GM12891 (cell line): ENCODE measurements at regions not wholly inside any gene's neighbourhood (a gene's known extent, or its start where the extent isn't known, plus 50 kb on each side); places are given as distances from the start of the nearest gene placed in this dataset.

Source experiments
- DNase-seq: peaks from one replicate; pipeline ENCODE4 v3.0.0; 2011; ENCODE audit warnings: low spot score; ENCODE audit not compliant: insufficient read length
- FAIRE-seq: peaks from 2 replicates; lab custom pipeline; 2011; peaks lifted over from hg19 to GRCh38; lab: Jason Lieb, UNC
- PAX5 ChIP-seq: IDR thresholded peaks from 2 replicates; pipeline ENCODE4 v1.6.1; 2011; ENCODE audit warnings: low read length, moderate library complexity, mild to moderate bottlenecking; ENCODE audit not compliant: insufficient read depth, severe bottlenecking
- POLR2A ChIP-seq: IDR thresholded peaks from 2 replicates; pipeline ENCODE4 v1.6.1; 2011; ENCODE audit warnings: low read depth, low read length, control low read depth
- POLR2AphosphoS5 ChIP-seq: IDR thresholded peaks from 2 replicates; pipeline ENCODE4 v1.6.1; 2011; ENCODE audit warnings: low read depth, low read length, control low read depth
- POU2F2 ChIP-seq: IDR thresholded peaks from 2 replicates; pipeline ENCODE4 v1.6.1; 2011; ENCODE audit warnings: low read depth, mild to moderate bottlenecking, control low read depth, low read length, moderate library complexity
- SPI1 ChIP-seq: IDR thresholded peaks from 2 replicates; pipeline ENCODE4 v1.6.1; 2011; ENCODE audit warnings: low read depth, low read length, control low read depth
- TAF1 ChIP-seq: IDR thresholded peaks from 2 replicates; pipeline ENCODE4 v1.6.1; 2011; ENCODE audit warnings: low read depth, low read length, control low read depth

DNA sequence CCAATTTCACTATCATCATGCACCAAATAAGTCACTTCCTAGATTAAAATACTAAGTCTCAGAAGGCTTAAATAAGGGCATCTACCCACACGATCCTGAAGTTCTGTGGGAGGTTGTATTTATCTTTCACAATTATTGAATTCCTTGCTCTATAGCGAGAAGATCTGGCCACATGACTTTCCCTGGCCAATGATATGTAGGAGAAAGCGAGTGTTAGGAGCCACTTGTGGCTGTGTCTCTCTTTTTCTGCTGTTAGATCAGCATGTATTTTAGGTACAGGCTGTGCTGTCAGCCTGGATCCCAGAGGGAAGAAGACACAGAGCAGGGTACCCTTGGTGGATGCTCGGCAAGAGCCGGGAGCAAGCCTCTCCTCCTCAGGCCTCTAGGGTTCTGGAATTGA lies 131.3 kb upstream of the DPP6 start:
- FAIRE-seq (no peak), DNase-seq (no peak)
- TF ChIP-seq TAF1 (no peak), POU2F2 (no peak), SPI1 (no peak), POLR2A (no peak), PAX5 (no peak), POLR2AphosphoS5 (no peak)

DNA sequence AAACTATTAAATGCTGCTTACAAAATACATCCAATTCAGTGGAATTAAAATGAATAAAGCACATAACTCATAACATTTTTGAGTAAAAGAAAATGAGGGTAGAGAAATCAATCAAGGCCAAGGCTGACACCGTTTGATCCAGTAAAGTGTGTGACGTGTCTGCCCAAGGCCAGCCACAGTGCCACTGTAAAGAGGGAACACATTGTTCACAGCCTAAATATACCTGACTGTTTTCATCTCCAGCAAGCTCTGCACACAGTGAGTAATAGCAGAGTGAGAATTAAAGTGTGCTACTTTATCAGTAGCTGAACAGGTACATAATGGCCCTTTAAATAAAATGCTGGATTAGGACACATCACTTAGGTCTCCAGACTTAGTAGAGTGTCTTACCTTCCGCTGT lies 130.8 kb upstream of the DPP6 start:
- TF ChIP-seq POLR2AphosphoS5 = no peak
- no peak for TF ChIP-seq POLR2A
- no peak for TF ChIP-seq TAF1
- no peak for TF ChIP-seq POU2F2
- TF ChIP-seq SPI1 = no peak
- TF ChIP-seq PAX5 = no peak
- DNase-seq = no peak
- no peak for FAIRE-seq

DNA sequence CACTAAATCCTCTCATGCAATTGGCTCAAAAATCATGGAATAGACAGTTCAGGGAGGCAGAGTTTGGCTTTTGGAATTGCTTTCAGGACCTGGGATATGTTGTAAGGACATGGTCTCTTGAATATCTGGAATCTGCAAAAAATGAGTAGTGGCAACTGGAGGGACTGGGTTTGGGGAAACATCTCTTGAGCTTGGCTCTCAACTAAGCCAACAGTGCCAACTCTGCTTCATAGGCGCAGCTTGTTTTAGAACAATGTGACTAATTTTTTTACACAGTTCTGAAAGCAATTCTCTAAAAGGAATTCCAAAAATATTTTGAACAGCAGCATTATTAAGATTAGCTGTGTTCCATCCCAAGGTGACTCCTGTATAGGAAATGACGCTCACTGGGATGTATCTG lies 121.5 kb upstream of the DPP6 start:
- FAIRE-seq (no peak), DNase-seq (no peak)
- no peak for TF ChIP-seq POU2F2
- TF ChIP-seq POLR2AphosphoS5 = no peak
- TF ChIP-seq POLR2A = no peak
- no peak for TF ChIP-seq SPI1
- TF ChIP-seq PAX5 = no peak

DNA sequence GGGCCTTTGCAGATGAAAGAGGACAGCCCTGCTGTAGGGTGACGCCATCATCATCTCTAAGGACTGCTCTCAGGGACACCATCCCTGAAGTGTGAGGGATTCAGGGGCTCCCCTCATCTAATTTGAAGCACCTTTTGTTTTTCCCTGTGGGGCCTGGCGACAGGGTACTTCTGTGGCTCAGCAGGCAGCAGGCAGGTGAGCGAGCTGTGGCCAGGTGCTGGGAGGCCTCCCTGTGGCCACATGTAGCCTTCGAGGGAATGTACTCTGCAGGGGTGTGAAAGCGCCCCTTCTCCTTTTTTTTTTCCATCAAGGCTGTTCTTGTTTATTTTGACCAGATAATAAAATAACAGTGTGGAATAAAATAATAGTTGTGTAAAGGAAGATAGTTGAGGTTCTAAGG lies 118.2 kb upstream of the DPP6 start:
- FAIRE-seq = no peak
- DNase-seq = no peak

DNA sequence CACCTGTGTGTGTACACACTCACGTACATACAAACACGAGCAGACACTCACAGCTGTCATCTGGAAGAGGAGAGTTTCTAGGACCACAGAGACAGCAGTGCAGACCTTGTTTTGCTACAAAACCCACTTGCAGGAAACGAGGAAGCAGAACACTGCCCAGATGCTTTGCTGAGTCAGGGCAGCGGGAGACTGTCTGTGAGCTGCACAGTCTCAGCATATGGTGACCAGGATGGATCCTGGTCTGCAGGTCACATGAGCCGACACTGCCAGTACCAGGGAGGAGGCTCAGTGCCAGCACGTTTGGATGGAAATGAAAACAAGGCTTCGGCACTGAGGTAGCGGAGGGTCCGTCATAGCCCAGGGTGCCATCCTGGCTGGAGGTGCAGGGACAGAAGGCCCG lies 117.6 kb upstream of the DPP6 start:
- FAIRE-seq (no peak), DNase-seq (no peak)

More for the DNA sequence above, 118.2 kb upstream of the DPP6 start:
- TF ChIP-seq POLR2AphosphoS5 = no peak
- no peak for TF ChIP-seq POLR2A
- TF ChIP-seq PAX5 = no peak
- no peak for TF ChIP-seq TAF1
- TF ChIP-seq SPI1 = no peak
- TF ChIP-seq POU2F2 = no peak

DNA sequence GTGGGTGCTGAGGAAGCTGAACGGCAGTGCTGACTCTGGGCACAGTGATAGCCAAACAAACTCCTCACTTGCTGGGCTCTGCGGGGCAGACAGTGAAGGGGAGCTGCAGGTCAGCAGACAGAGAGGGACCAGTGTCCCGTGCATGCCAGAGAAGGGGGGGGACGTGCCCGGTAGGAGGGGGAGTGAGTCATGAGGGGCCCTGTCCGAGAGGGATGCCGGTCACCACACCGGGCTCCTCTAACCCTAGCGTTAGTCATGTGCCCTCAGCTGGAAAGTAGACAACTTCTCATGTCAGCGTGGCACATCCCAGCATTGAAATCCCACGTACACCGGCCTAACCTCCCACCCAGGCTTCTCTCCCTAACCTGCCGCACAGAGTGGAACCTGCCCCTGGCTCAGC lies 117.1 kb upstream of the DPP6 start:
- DNase-seq (no peak), FAIRE-seq (no peak)
- TF ChIP-seq POU2F2 = no peak
- TF ChIP-seq SPI1 = no peak
- no peak for TF ChIP-seq POLR2A
- TF ChIP-seq POLR2AphosphoS5 = no peak

More for the DNA sequence above, 117.6 kb upstream of the DPP6 start:
- TF ChIP-seq POU2F2 (no peak), PAX5 (no peak), SPI1 (no peak), TAF1 (no peak), POLR2AphosphoS5 (no peak), POLR2A (no peak)

DNA sequence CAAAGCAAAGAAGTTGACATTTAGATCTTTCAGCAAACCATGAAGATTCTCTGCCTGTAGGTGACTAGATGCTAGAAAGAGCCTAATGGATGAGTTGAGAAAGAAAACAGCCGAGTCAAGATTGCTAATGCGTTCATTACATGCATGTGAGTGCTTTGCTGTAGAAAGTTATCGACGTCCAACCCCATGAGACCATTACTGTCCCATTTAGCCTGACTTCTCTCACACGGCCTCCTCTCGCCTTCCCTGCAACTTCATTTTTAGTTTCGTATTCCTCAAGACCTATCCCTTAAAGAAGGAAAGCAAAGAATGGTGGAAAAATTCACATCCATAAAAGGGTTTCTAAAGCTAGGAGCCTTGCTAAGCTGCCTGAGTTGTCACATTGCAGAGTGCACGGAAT lies 113.7 kb upstream of the DPP6 start:
- DNase-seq = no peak
- no peak for FAIRE-seq
- TF ChIP-seq POLR2AphosphoS5 = no peak
- TF ChIP-seq SPI1 = no peak
- no peak for TF ChIP-seq POU2F2

DNA sequence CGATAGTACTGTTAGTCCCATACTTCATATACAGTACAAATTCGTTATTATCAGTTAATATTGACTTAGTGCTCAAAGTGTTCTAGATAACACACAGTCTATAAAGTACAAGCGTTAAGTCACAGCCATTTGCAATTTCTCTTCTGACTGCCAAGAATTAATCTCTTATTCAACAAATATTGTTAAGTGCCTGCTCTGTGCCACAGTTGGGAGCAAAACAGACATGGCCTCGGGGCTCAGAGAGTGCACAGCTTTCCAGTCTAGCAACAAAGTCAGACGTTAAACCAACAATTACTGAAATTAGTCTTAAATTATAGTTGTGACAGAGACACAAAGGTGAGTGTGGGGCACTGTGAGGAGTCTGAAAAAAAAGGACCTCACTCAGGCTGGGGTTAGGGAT lies 113.0 kb upstream of the DPP6 start:
- no peak for FAIRE-seq
- DNase-seq = no peak
- TF ChIP-seq PAX5 (no peak), SPI1 (no peak), POLR2A (no peak), POLR2AphosphoS5 (no peak), TAF1 (no peak), POU2F2 (no peak)

DNA sequence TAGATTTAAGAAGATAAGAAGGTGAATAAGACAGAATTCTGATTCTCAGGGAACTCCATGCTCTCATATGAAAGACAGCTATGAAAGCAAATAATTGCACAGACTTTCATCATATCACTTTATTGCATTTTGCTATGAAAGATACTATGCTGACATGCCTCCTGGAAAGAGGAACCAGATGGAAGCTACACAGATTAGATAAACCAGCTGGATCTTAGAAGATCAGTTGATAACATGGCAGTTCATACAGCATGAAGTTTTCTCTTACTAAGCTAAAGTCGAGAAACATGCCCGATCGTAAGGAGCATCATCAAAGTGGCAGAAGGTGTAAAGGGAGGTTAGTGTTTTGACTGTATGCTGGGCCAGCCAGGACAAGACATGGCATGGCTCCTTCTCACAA lies 112.5 kb upstream of the DPP6 start:
- DNase-seq = no peak
- no peak for FAIRE-seq
- no peak for TF ChIP-seq SPI1
- TF ChIP-seq PAX5 = no peak

DNA sequence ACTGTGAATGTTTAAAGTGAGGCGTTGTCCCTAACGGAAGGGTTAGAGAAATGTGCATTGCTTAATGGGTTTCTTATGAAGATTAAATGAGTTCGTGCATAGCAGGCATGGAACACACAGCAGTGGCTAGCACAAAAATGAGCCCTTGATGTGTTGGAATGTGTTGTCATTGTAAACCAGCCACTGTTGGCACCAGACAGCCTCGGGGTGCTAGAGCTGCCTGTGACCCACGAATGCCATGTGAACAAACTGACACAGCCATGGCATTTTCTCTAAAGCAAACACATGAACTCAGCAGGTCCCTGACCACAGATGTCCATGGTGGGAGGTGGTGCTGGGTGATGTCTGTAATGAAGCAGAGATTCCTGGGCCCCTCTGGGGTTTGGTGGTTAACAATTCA lies 111.1 kb upstream of the DPP6 start:
- TF ChIP-seq POLR2AphosphoS5 (no peak), POU2F2 (no peak), PAX5 (no peak)
- no peak for DNase-seq
- FAIRE-seq = no peak

DNA sequence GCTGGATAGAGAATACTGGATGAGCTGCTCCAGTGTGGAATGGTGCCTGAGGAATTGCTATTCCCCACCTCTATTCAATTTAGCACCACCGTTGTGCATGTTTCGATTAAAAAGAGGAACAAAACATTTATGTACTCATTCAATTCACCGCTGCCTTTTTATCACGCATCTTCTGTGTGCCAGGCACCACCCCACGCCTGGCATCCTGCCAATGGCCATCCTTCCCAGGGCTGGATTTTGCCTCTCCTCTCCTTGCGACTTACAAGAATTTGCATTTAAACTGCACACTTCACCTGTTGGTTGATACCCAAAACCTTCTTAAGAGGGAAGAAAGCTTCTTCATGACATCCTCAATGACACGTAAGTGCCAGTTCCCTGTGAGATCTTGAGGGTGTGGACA lies 110.2 kb upstream of the DPP6 start:
- FAIRE-seq (no peak), DNase-seq (no peak)
- TF ChIP-seq POLR2AphosphoS5 (no peak), TAF1 (no peak), POU2F2 (no peak)

DNA sequence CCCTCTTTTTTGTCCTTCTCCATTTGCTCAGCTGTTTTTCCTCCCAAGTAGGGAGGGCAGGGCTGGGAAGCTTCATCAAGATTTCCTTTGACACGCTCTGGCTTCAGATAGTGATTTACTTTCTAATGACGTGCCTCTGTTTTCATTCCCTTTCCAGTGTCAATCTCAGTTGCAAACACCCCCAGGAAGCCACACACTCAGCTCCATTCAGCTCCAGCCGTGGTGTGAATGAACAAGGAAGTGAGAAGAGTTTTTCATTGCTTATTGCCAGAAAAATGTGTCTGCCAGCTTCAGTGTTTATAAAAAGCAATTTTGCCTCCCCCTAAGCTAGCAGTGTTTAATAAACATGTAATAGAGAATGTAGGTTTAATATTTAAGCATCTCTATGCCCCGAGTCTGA lies 108.7 kb upstream of the DPP6 start:
- no peak for DNase-seq
- TF ChIP-seq POLR2AphosphoS5 = no peak
- no peak for TF ChIP-seq POLR2A
- no peak for TF ChIP-seq SPI1
- TF ChIP-seq PAX5 = no peak
- TF ChIP-seq POU2F2 = no peak
- no peak for TF ChIP-seq TAF1
- no peak for FAIRE-seq
